HEK293T (cell line): ENCODE measurements at regions not wholly inside any gene's neighbourhood (a gene's known extent, or its start where the extent isn't known, plus 50 kb on each side); places are given as distances from the start of the nearest gene placed in this dataset.

ENCODE experiments used
- CTCF ChIA-PET: fragments of 350-600 bp; formaldehyde crosslinking; extraction: SDS; loops from one replicate; lab custom pipeline; 2021; ENCODE audit warnings: antibody characterized with exemption, inconsistent platforms; lab: Yijun Ruan, JAX
- POLR2A ChIA-PET: fragments of 350-600 bp; formaldehyde crosslinking; extraction: SDS; loops from one replicate; lab custom pipeline; 2020; ENCODE audit warnings: antibody characterized with exemption, inconsistent platforms; lab: Yijun Ruan, JAX
- DNase-seq: peaks from one replicate; pipeline ENCODE4 v3.0.0; 2012; ENCODE audit warnings: mixed read lengths; ENCODE audit errors: extremely low spot score
- ARNT ChIP-seq: fragments of 450-650 bp; IDR thresholded peaks from 2 replicates; pipeline ENCODE4 v1.6.1; 2017; ENCODE audit warnings: mild to moderate bottlenecking
- BHLHE40 ChIP-seq: fragments of 450-650 bp; IDR thresholded peaks from 2 replicates; pipeline ENCODE4 v1.6.1; 2016; ENCODE audit warnings: mild to moderate bottlenecking, moderate library complexity, borderline replicate concordance
- CTBP1 ChIP-seq: fragments of 450-650 bp; IDR thresholded peaks from 2 replicates; pipeline ENCODE4 v1.6.1; 2016; ENCODE audit warnings: borderline replicate concordance
- ELF4 ChIP-seq: fragments of 450-650 bp; IDR thresholded peaks from 2 replicates; pipeline ENCODE4 v1.6.1; 2017; ENCODE audit warnings: antibody characterized with exemption
- FOXA1 ChIP-seq: fragments of 450-650 bp; IDR thresholded peaks from 2 replicates; pipeline ENCODE4 v1.6.1; 2016; ENCODE audit warnings: mild to moderate bottlenecking
- FOXK2 ChIP-seq: fragments of 450-650 bp; IDR thresholded peaks from 2 replicates; pipeline ENCODE4 v1.6.1; 2016; ENCODE audit warnings: mild to moderate bottlenecking
- FOXM1 ChIP-seq: fragments of 450-650 bp; IDR thresholded peaks from 2 replicates; pipeline ENCODE4 v1.6.1; 2017; ENCODE audit warnings: mild to moderate bottlenecking, borderline replicate concordance
- HDGF ChIP-seq: fragments of 450-650 bp; IDR thresholded peaks from 2 replicates; pipeline ENCODE4 v1.6.1; 2017; ENCODE audit warnings: antibody characterized with exemption, borderline replicate concordance
- L3MBTL2 ChIP-seq: fragments of 450-650 bp; conservative IDR thresholded peaks from 2 replicates; pipeline ENCODE4 v1.6.1; 2016; ENCODE audit warnings: mild to moderate bottlenecking
- LEF1 ChIP-seq: fragments of 450-650 bp; IDR thresholded peaks from 2 replicates; pipeline ENCODE4 v1.6.1; 2017; ENCODE audit warnings: mild to moderate bottlenecking, borderline replicate concordance
- NFRKB ChIP-seq: fragments of 450-650 bp; IDR thresholded peaks from 2 replicates; pipeline ENCODE4 v1.6.1; 2016; ENCODE audit warnings: mild to moderate bottlenecking, moderate library complexity
- PKNOX1 ChIP-seq: fragments of 450-650 bp; IDR thresholded peaks from 2 replicates; pipeline ENCODE4 v1.6.1; 2016
- SP1 ChIP-seq: fragments of 450-650 bp; IDR thresholded peaks from 2 replicates; pipeline ENCODE4 v1.6.1; 2017
- SUZ12 ChIP-seq: fragments of 450-650 bp; IDR thresholded peaks from 2 replicates; pipeline ENCODE4 v1.6.1; 2016; ENCODE audit warnings: mild to moderate bottlenecking
- TARDBP ChIP-seq: fragments of 450-650 bp; IDR thresholded peaks from 2 replicates; pipeline ENCODE4 v1.6.1; 2016
- ZNF384 ChIP-seq: fragments of 450-650 bp; IDR thresholded peaks from 2 replicates; pipeline ENCODE4 v1.6.1; 2016

- POLR2A ChIA-PET, result no interaction called here
- no peak for DNase-seq
Observed at GRCh38 chr12:93154753-93155480, 222.8 kb upstream of the NUDT4 start.

GRCh38 chr12:93156086-93156716 is 221.5 kb upstream of the NUDT4 start:
- no peak for DNase-seq
- TF ChIP-seq NFRKB (no peak), FOXA1 (no peak), BHLHE40 (no peak), CTBP1 (no peak)
- ChIA-PET CTCF (no interaction called here), POLR2A (interaction anchor here (0.6 kb wide), 1 partner anchor 11 kb away, joined by 3 read pairs; no protein-coding TSS in a partner anchor)

More at GRCh38 chr12:93154753-93155480, 222.8 kb upstream of the NUDT4 start:
- TF ChIP-seq L3MBTL2 (no peak), SUZ12 (no peak), BHLHE40 (no peak), ELF4 (no peak), CTBP1 (no peak), ZNF384 (no peak), SP1 (no peak), NFRKB (no peak), PKNOX1 (no peak)
- CTCF ChIA-PET, result interaction anchor here (0.8 kb wide), 1 partner anchor 106 kb away, joined by 3 read pairs; no protein-coding TSS in a partner anchor

- DNase-seq, result no peak
- ChIA-PET POLR2A (no interaction called here), CTCF (no interaction called here)
- no peak for TF ChIP-seq SP1
- no peak for TF ChIP-seq HDGF
- TF ChIP-seq NFRKB, result no peak
Observed at GRCh38 chr12:93157279-93157678, 220.4 kb upstream of the NUDT4 start.

- POLR2A ChIA-PET, result no interaction called here
- TF ChIP-seq TARDBP (no peak), CTBP1 (no peak), FOXK2 (no peak), NFRKB (no peak), PKNOX1 (no peak), FOXM1 (no peak), SUZ12 (no peak), L3MBTL2 (no peak), HDGF (no peak), ELF4 (no peak), BHLHE40 (no peak), ARNT (no peak), LEF1 (no peak), ZNF384 (no peak)
- no peak for DNase-seq
- CTCF ChIA-PET, result no interaction called here
Observed at GRCh38 chr12:93158065-93158843, 219.5 kb upstream of the NUDT4 start.

GRCh38 chr12:93163260-93164036 is 214.3 kb upstream of the NUDT4 start:
- POLR2A ChIA-PET, result no interaction called here
- CTCF ChIA-PET, result interaction anchor here (0.6 kb wide), 1 partner anchor 149 kb away, joined by 4 read pairs; no protein-coding TSS in a partner anchor
- DNase-seq, result no peak

GRCh38 chr12:93164103-93164880 is 213.4 kb upstream of the NUDT4 start:
- ChIA-PET CTCF (no interaction called here), POLR2A (no interaction called here)
- TF ChIP-seq ELF4 (no peak), PKNOX1 (no peak), FOXM1 (no peak), FOXK2 (no peak), NFRKB (no peak), ZNF384 (no peak), TARDBP (no peak), L3MBTL2 (no peak), CTBP1 (no peak), BHLHE40 (no peak), ARNT (no peak), HDGF (no peak), LEF1 (no peak)
- DNase-seq, result no peak

More at GRCh38 chr12:93163260-93164036, 214.3 kb upstream of the NUDT4 start:
- no peak for TF ChIP-seq SP1
- no peak for TF ChIP-seq ZNF384
- TF ChIP-seq L3MBTL2, result no peak
- TF ChIP-seq FOXK2, result no peak
- TF ChIP-seq LEF1, result no peak
- no peak for TF ChIP-seq FOXA1
